H1 (cell line): ENCODE measurements at regions not wholly inside any gene's neighbourhood (a gene's known extent, or its start where the extent isn't known, plus 50 kb on each side); places are given as distances from the start of the nearest gene placed in this dataset.

Experiments
- CTCF ChIA-PET: fragments of 300-600 bp; sonication (Branson Sonifier 250); formaldehyde crosslinking; loops from one replicate; lab custom pipeline; 2021; ENCODE audit not compliant: partially characterized antibody; lab: Charles Lee
- POLR2A ChIA-PET: fragments of 300-600 bp; sonication (Branson Sonifier 250); formaldehyde crosslinking; loops from one replicate; lab custom pipeline; 2021; ENCODE audit warnings: inconsistent platforms; ENCODE audit not compliant: partially characterized antibody; lab: Charles Lee
- DNase-seq, 2 experiments: peaks; one replicate each; pipeline versions ENCODE4 v3.0.0 to v3.0.0-alpha.2; 2010 to 2022; ENCODE audit warnings: low spot score in 2 of 2, low read depth in 1 of 2, mixed read lengths in 1 of 2
- FAIRE-seq: peaks from 2 replicates; lab custom pipeline; 2011; peaks lifted over from hg19 to GRCh38; lab: Jason Lieb, UNC
- H2AFZ ChIP-seq: 2 replicates; pipeline ENCODE4 v1.8.1; 2012; ENCODE audit warnings: low read length, inconsistent platforms
- H2AK5ac ChIP-seq: 2 replicates; pipeline ENCODE4 v1.6.1; 2013; ENCODE audit warnings: low read depth, low read length
- H2BK120ac ChIP-seq: replicated peaks from 2 replicates; pipeline ENCODE3; 2013; ENCODE audit warnings: low read depth, low read length, inconsistent platforms
- H2BK12ac ChIP-seq: 2 replicates; pipeline ENCODE4 v1.6.1; 2013; ENCODE audit warnings: low read depth, low read length
- H2BK15ac ChIP-seq: 2 replicates; pipeline ENCODE4 v1.6.1; 2013; ENCODE audit warnings: low read length
- H2BK20ac ChIP-seq: 2 replicates; pipeline ENCODE4 v1.6.1; 2013; ENCODE audit warnings: low read length
- H2BK5ac ChIP-seq: 2 replicates; pipeline ENCODE4 v1.6.1; 2013; ENCODE audit warnings: low read depth, low read length
- H3K14ac ChIP-seq: 2 replicates; pipeline ENCODE4 v1.6.1; 2013; ENCODE audit warnings: inconsistent platforms; ENCODE audit not compliant: insufficient read length
- H3K18ac ChIP-seq: 2 replicates; pipeline ENCODE4 v1.6.1; 2013; ENCODE audit warnings: low read length; ENCODE audit errors: extremely low read depth
- H3K23ac ChIP-seq: 2 replicates; pipeline ENCODE4 v1.6.1; 2013; ENCODE audit warnings: inconsistent platforms; ENCODE audit not compliant: insufficient read length
- H3K23me2 ChIP-seq: 2 replicates; pipeline ENCODE4 v1.6.1; 2013; ENCODE audit warnings: low read depth, low read length
- H3K27ac ChIP-seq: 2 replicates; pipeline ENCODE4 v1.6.1; 2011; ENCODE audit warnings: low read depth, low read length, inconsistent platforms
- H3K27me3 ChIP-seq, 4 experiments: replicated peaks in 1 of 4; 1 replicate in 1 of 4; 2 replicates in 3 of 4; pipeline versions ENCODE4 v1.6.1 to v1.8.1; 2011 to 2013; ENCODE audit warnings: low read length in 3 of 4, mild to moderate bottlenecking in 3 of 4, inconsistent platforms in 2 of 4, mixed read lengths in 2 of 4, moderate library complexity in 1 of 4; ENCODE audit not compliant: control insufficient read depth in 3 of 4, insufficient read depth in 3 of 4; ENCODE audit errors: extremely low read depth in 1 of 4
- H3K36me3 ChIP-seq, 4 experiments: 2 replicates each; pipeline versions ENCODE4 v1.6.1 to v1.8.1; 2011 to 2013; ENCODE audit warnings: mild to moderate bottlenecking in 4 of 4, low read length in 3 of 4, moderate library complexity in 2 of 4, control low read depth in 1 of 4, inconsistent platforms in 1 of 4; ENCODE audit not compliant: insufficient read depth in 4 of 4, control insufficient read depth in 2 of 4
- H3K4ac ChIP-seq: replicated peaks from 2 replicates; pipeline ENCODE3; 2013; ENCODE audit warnings: low read length, low read depth, mixed read lengths, inconsistent platforms; ENCODE audit not compliant: insufficient read length
- H3K4me1 ChIP-seq, 4 experiments: replicated peaks in 1 of 4; 1 replicate in 1 of 4; 2 replicates in 3 of 4; pipeline versions ENCODE4 v1.6.1 to v1.8.1; 2011 to 2013; ENCODE audit warnings: low read length in 3 of 4, inconsistent platforms in 2 of 4, mixed read lengths in 1 of 4; ENCODE audit not compliant: insufficient read depth in 4 of 4, control insufficient read depth in 3 of 4
- H3K4me2 ChIP-seq, 2 experiments: 2 replicates each; pipeline versions ENCODE4 v1.6.1 to v1.8.1; 2011 to 2013; ENCODE audit warnings: low read depth in 2 of 2, low read length in 2 of 2, control low read depth in 1 of 2, inconsistent platforms in 1 of 2, mild to moderate bottlenecking in 1 of 2; ENCODE audit not compliant: insufficient read depth in 1 of 2
- H3K4me3 ChIP-seq, 4 experiments: fragments of 200-600, 300-600 bp in 1 of 4; sonication (generic), shearing (Covaris generic), sonication (Bioruptor Twin) in 1 of 4; 2 replicates each; pipeline versions ENCODE4 v1.5.1 to v1.8.1; 2011 to 2016; ENCODE audit warnings: low read length in 4 of 4, low read depth in 3 of 4, control low read depth in 2 of 4, inconsistent platforms in 2 of 4, mild to moderate bottlenecking in 2 of 4, mixed read lengths in 1 of 4, moderate library complexity in 1 of 4; ENCODE audit not compliant: insufficient read depth in 2 of 4; ENCODE audit errors: extremely low read depth in 1 of 4
- H3K56ac ChIP-seq: replicated peaks from 2 replicates; pipeline ENCODE3; 2013; ENCODE audit warnings: low read depth, mild to moderate bottlenecking, mixed read lengths, low read length, inconsistent platforms; ENCODE audit not compliant: insufficient read length
- H3K79me1 ChIP-seq: 2 replicates; pipeline ENCODE4 v1.6.1; 2013; ENCODE audit warnings: low read depth, low read length, control low read depth
- H3K79me2 ChIP-seq, 2 experiments: 2 replicates each; pipeline versions ENCODE4 v1.6.1 to v1.8.1; 2012 to 2013; ENCODE audit warnings: low read length in 2 of 2, mild to moderate bottlenecking in 2 of 2, inconsistent platforms in 1 of 2; ENCODE audit not compliant: insufficient read depth in 2 of 2, control insufficient read depth in 1 of 2
- H3K9ac ChIP-seq, 4 experiments: replicated peaks in 1 of 4; 1 replicate in 1 of 4; 2 replicates in 3 of 4; pipeline versions ENCODE4 v1.6.1 to v1.8.1; 2011 to 2013; ENCODE audit warnings: low read depth in 3 of 4, low read length in 3 of 4, control low read depth in 2 of 4, mild to moderate bottlenecking in 2 of 4, moderate library complexity in 2 of 4, inconsistent platforms in 1 of 4; ENCODE audit errors: extremely low read depth in 1 of 4
- H3K9me3 ChIP-seq, 2 experiments: 2 replicates each; pipeline versions ENCODE4 v1.6.1 to v1.8.1; 2012 to 2013; ENCODE audit warnings: mild to moderate bottlenecking in 2 of 2, moderate library complexity in 2 of 2, control low read depth in 1 of 2, inconsistent platforms in 1 of 2, low read depth in 1 of 2, low read length in 1 of 2, mixed read lengths in 1 of 2; ENCODE audit not compliant: insufficient read depth in 2 of 2
- H4K20me1 ChIP-seq, 2 experiments: replicated peaks in 1 of 2; 2 replicates each; pipeline versions ENCODE3 to v1.8.1; 2011 to 2013; ENCODE audit warnings: inconsistent platforms in 2 of 2, low read length in 2 of 2, mild to moderate bottlenecking in 1 of 2; ENCODE audit not compliant: insufficient read depth in 2 of 2, control insufficient read depth in 1 of 2
- H4K5ac ChIP-seq: 2 replicates; pipeline ENCODE4 v1.6.1; 2013; ENCODE audit warnings: low read length, low read depth, mixed read lengths, inconsistent platforms; ENCODE audit not compliant: insufficient read length
- H4K8ac ChIP-seq: 2 replicates; pipeline ENCODE4 v1.8.0; 2013; ENCODE audit warnings: mild to moderate bottlenecking, moderate library complexity, low read length, inconsistent platforms; ENCODE audit not compliant: insufficient read depth; ENCODE audit errors: extremely low read depth
- H4K91ac ChIP-seq: replicated peaks from 2 replicates; pipeline ENCODE3; 2013; ENCODE audit warnings: low read length, mixed read lengths, inconsistent platforms; ENCODE audit not compliant: insufficient read length
- CHD2 ChIP-seq: IDR thresholded peaks from 2 replicates; pipeline ENCODE4 v1.6.1; 2012; ENCODE audit warnings: low read length, improper control_type of control experiment
- POLR2AphosphoS5 ChIP-seq: IDR thresholded peaks from 2 replicates; pipeline ENCODE4 v1.6.1; 2011; ENCODE audit warnings: low read depth, low read length
- WGBS, 2 experiments: shearing (Covaris generic) in 1 of 2; methylation state at CpG; one replicate each; pipeline versions ENCODE4 v1.1.6 to v1.1.7; 2013 to 2015; ENCODE audit warnings: low lambda C conversion rate in 2 of 2, mixed read lengths in 2 of 2, inconsistent platforms in 1 of 2, low coverage in 1 of 2, missing lambda C conversion rate in 1 of 2; ENCODE audit not compliant: insufficient replicate concordance in 2 of 2, insufficient coverage in 1 of 2, insufficient read length in 1 of 2; ENCODE audit errors: extremely low coverage in 1 of 2, missing lambda C conversion rate in 1 of 2; 5-methylcytosine and 5-hydroxymethylcytosine counted together

- Histone ChIP-seq H3K56ac (no peak overlapping the region), H4K5ac (no peak overlapping the region), H3K18ac (0 out of 2 replicates have a peak overlapping the region, but pooled peaks have one; percentile 21), H3K27ac (no peak overlapping the region), H2BK15ac (0 out of 2 replicates have a peak overlapping the region, but pooled peaks have one; percentile 37), H3K14ac (no peak overlapping the region), H3K36me3 (no peaks in the 10 kb centered on the region), H3K9me3 (no peaks in the 10 kb centered on the region), H3K79me2 (no peaks in the 10 kb centered on the region), H3K4me2 (no peak overlapping the region), H2BK5ac (no peak overlapping the region), H3K4ac (no peak overlapping the region), H3K4me3 (no peak overlapping the region), H4K20me1 (no peaks in the 10 kb centered on the region), H3K4me1 (peaks cover 0 to 3% (median under 1%) of the 10 kb centered on the region in 4 experiments; a peak in 1 of 7 replicates), H3K27me3 (no peaks in the 10 kb centered on the region), H2BK20ac (no peak overlapping the region), H3K23ac (no peak overlapping the region), H4K8ac (no peak overlapping the region; the same call in 1 of the 2 replicates), H3K79me1 (no peaks in the 10 kb centered on the region), H3K9ac (no peak overlapping the region), H2AK5ac (no peak overlapping the region), H4K91ac (no peak overlapping the region), H2BK12ac (no peak overlapping the region), H3K23me2 (no peaks in the 10 kb centered on the region), H2BK120ac (no peak overlapping the region), H2AFZ (no peak overlapping the region)
- WGBS, 2 experiments = 82% methylated on average over 3 of the region's 3 CpGs; no CpG with 5 or more reads in 1 of the 2 experiments
- DNase-seq (no peak), FAIRE-seq (no peak)
- ChIA-PET POLR2A (no interaction called here), CTCF (no interaction called here)
- no peak for TF ChIP-seq POLR2AphosphoS5
- TF ChIP-seq CHD2 = no peak
Measured at GRCh38 chr1:213656039-213656438, 331.7 kb upstream of the PROX1 start.
